GM12878 (cell line): ENCODE measurements at regions not wholly inside any gene's neighbourhood (a gene's known extent, or its start where the extent isn't known, plus 50 kb on each side); places are given as distances from the start of the nearest gene placed in this dataset.
A peak's percentile ranks its signal among the peaks of the same experiment; 100 is the strongest.
"Not testable (repeated sequence)": the region's sequence is repeated elsewhere in the genome, so short reads cannot be mapped to it uniquely, and the experiment has no call there.

Experiments used
- ATAC-seq: fragments of 200-7000 bp; cut with Tn5 transposase; 3 replicates; pipeline ENCODE4 v1.9.1; 2020; ENCODE audit warnings: mild to moderate bottlenecking, moderate library complexity
- BruUV-seq: library from RNA; stranded (reverse); fragments of 400-500 nt; replicated peaks from 2 replicates; lab custom pipeline; 2021; lab: Mats Ljungman, UMichigan
- CTCF ChIA-PET: fragments of 300-600 bp; sonication (Branson Sonifier 250); formaldehyde crosslinking; extraction: SDS; loops from one replicate; lab custom pipeline; 2021; ENCODE audit warnings: inconsistent platforms; lab: Yijun Ruan, JAX
- POLR2A ChIA-PET: fragments of 350-600 bp; formaldehyde crosslinking; extraction: SDS; loops from one replicate; lab custom pipeline; 2021; ENCODE audit warnings: inconsistent platforms; lab: Charles Lee
- RAD21 ChIA-PET: fragments of 300-600 bp; sonication (Branson Sonifier 250); formaldehyde crosslinking; loops from one replicate; lab custom pipeline; 2023; ENCODE audit warnings: antibody characterized with exemption; ENCODE audit not compliant: unreplicated experiment; lab: Charles Lee
- SMC1A ChIA-PET: fragments of 300-600 bp; sonication (Branson Sonifier 250); formaldehyde crosslinking; loops from one replicate; lab custom pipeline; 2023; ENCODE audit not compliant: unreplicated experiment, uncharacterized antibody; lab: Charles Lee
- DNase-seq: peaks from one replicate; pipeline ENCODE4 v3.0.0-alpha.2; 2011; ENCODE audit warnings: low read depth, low spot score
- FAIRE-seq: peaks from 3 replicates; lab custom pipeline; 2011; peaks lifted over from hg19 to GRCh38; lab: Jason Lieb, UNC
- H2AFZ ChIP-seq: 2 replicates; pipeline ENCODE4 v1.6.0; 2011; ENCODE audit warnings: low read depth, low read length, control low read depth; ENCODE audit not compliant: control insufficient read depth
- H3K27ac ChIP-seq: 2 replicates; pipeline ENCODE4 v1.5.1; 2011; ENCODE audit warnings: control low read depth; ENCODE audit not compliant: control insufficient read depth, insufficient read depth
- H3K27me3 ChIP-seq, 2 experiments: replicated peaks in 1 of 2; 2 replicates each; pipeline versions ENCODE4 v1.6.0 to v1.6.1; 2011; ENCODE audit warnings: low read length in 1 of 2; ENCODE audit not compliant: control insufficient read depth in 2 of 2, insufficient read depth in 2 of 2
- H3K36me3 ChIP-seq, 2 experiments: 2 replicates each; pipeline ENCODE4 v1.5.1; 2011; ENCODE audit warnings: low read length in 1 of 2; ENCODE audit not compliant: control insufficient read depth in 2 of 2, insufficient read depth in 2 of 2
- H3K4me1 ChIP-seq: 2 replicates; pipeline ENCODE4 v1.6.1; 2011; ENCODE audit warnings: mild to moderate bottlenecking, low read length, moderate library complexity, mixed read lengths; ENCODE audit not compliant: control insufficient read depth, insufficient read depth
- H3K4me2 ChIP-seq: 2 replicates; pipeline ENCODE4 v1.6.0; 2011; ENCODE audit warnings: control low read depth; ENCODE audit not compliant: control insufficient read depth, insufficient read depth
- H3K4me3 ChIP-seq: fragments of 200-600 bp; sonication (generic); 2 replicates; pipeline ENCODE4 v1.5.1; 2016
- H3K79me2 ChIP-seq: 2 replicates; pipeline ENCODE4 v1.6.0; 2011; ENCODE audit warnings: low read length; ENCODE audit not compliant: control insufficient read depth, insufficient read depth
- H3K9ac ChIP-seq: 2 replicates; pipeline ENCODE4 v1.8.0; 2011; ENCODE audit warnings: low read length, control low read depth, mixed read lengths; ENCODE audit not compliant: control insufficient read depth, insufficient read depth
- H3K9me3 ChIP-seq: replicated peaks from 3 replicates; pipeline ENCODE4 v1.5.1; 2011; ENCODE audit warnings: mild to moderate bottlenecking, low read length; ENCODE audit not compliant: control insufficient read depth, insufficient read depth
- H4K20me1 ChIP-seq: 2 replicates; pipeline ENCODE4 v1.6.0; 2011; ENCODE audit not compliant: control insufficient read depth, insufficient read depth
- RAD51 ChIP-seq: fragments of 450-650 bp; IDR thresholded peaks from 2 replicates; pipeline ENCODE4 v1.6.1; 2016; ENCODE audit warnings: moderate library complexity, mild to moderate bottlenecking, inconsistent platforms
- TCF12 ChIP-seq: IDR thresholded peaks from 2 replicates; pipeline ENCODE4 v1.6.1; 2011; ENCODE audit warnings: low read depth, mild to moderate bottlenecking, low read length
- USF1 ChIP-seq: IDR thresholded peaks from 2 replicates; pipeline ENCODE4 v1.6.1; 2011; ENCODE audit warnings: borderline replicate concordance, low read depth, mild to moderate bottlenecking, moderate library complexity, mixed read lengths, low read length; ENCODE audit not compliant: insufficient read depth; ENCODE audit errors: extremely low read length
- WGBS: methylation state at CpG from one replicate; pipeline ENCODE4 v1.1.6; 2016; ENCODE audit warnings: low lambda C conversion rate; ENCODE audit not compliant: insufficient replicate concordance, insufficient coverage; ENCODE audit errors: missing lambda C conversion rate; 5-methylcytosine and 5-hydroxymethylcytosine counted together
- in situ Hi-C: fragments of 300-500 bp; cut with MboI; formaldehyde crosslinking; loops from 9 replicates; pipeline ENCODE4 v1.14.3; 2018; ENCODE audit warnings: mixed read lengths
- intact Hi-C: fragments of 100-400 bp; cut with micrococcal nuclease; formaldehyde crosslinking; loops from one replicate; pipeline ENCODE4 v1.14.2; 2022; ENCODE audit not compliant: unreplicated experiment

GRCh38 chr12:131245564-131246355 lies 292.1 kb downstream of the ADGRD1 start:
- WGBS: 39% methylated on average over 14 of the region's 14 CpGs
- POLR2A ChIA-PET: no interaction called here

GRCh38 chr12:131247026-131247725 lies 293.5 kb downstream of the ADGRD1 start:
- H3K36me3 ChIP-seq, ATAC-seq, POLR2A ChIA-PET, in situ Hi-C loops, H3K9ac ChIP-seq, H2AFZ ChIP-seq, H3K27ac ChIP-seq, H4K20me1 ChIP-seq, DNase-seq, H3K79me2 ChIP-seq, H3K9me3 ChIP-seq, BruUV-seq, intact Hi-C loops, RAD21 ChIA-PET, H3K4me2 ChIP-seq, SMC1A ChIA-PET, H3K27me3 ChIP-seq, H3K4me3 ChIP-seq, CTCF ChIA-PET, H3K4me1 ChIP-seq, FAIRE-seq: not testable (repeated sequence)
- WGBS: 49% methylated on average over 15 of the region's 15 CpGs

More at GRCh38 chr12:131245564-131246355, 292.1 kb downstream of the ADGRD1 start:
- H3K4me1 ChIP-seq: no peaks in the 10 kb centered on the region
- FAIRE-seq: no peak
- BruUV-seq: no TSS peak
- no peak overlapping the region for H3K27ac ChIP-seq
- ChIA-PET SMC1A (no interaction called here), RAD21 (no interaction called here), CTCF (no interaction called here)
- H3K36me3 ChIP-seq: no peaks in the 10 kb centered on the region
- H3K9me3 ChIP-seq: peaks cover 5% of the 10 kb centered on the region; the same call in 2 of the 3 replicates
- H3K9ac ChIP-seq: no peak overlapping the region
- H2AFZ ChIP-seq: no peak overlapping the region
- no peaks in the 10 kb centered on the region for H4K20me1 ChIP-seq
- DNase-seq: no peak
- ATAC-seq: no peak
- intact Hi-C loops: no loop called here
- H3K79me2 ChIP-seq: no peaks in the 10 kb centered on the region
- peak; percentile 48; the same call in 1 of the 2 replicates for TF ChIP-seq RAD51
- TF ChIP-seq USF1: peak; percentile 17
- no peak for TF ChIP-seq TCF12
- in situ Hi-C loops: no loop called here
- no peak overlapping the region for H3K4me2 ChIP-seq
- no peak overlapping the region for H3K4me3 ChIP-seq
- no peaks in the 10 kb centered on the region; a peak in 1 of 4 replicates for H3K27me3 ChIP-seq

GRCh38 chr12:131247875-131248274 lies 294.2 kb downstream of the ADGRD1 start:
- H3K4me1 ChIP-seq, RAD21 ChIA-PET, H3K27me3 ChIP-seq, H3K4me3 ChIP-seq, ATAC-seq, H3K4me2 ChIP-seq, CTCF ChIA-PET, in situ Hi-C loops, H3K9me3 ChIP-seq, intact Hi-C loops, DNase-seq, H3K79me2 ChIP-seq, H2AFZ ChIP-seq, H3K27ac ChIP-seq, H3K9ac ChIP-seq, H4K20me1 ChIP-seq, FAIRE-seq, SMC1A ChIA-PET, H3K36me3 ChIP-seq, POLR2A ChIA-PET, BruUV-seq: not testable (repeated sequence)
- WGBS: 35% methylated on average over 6 of the region's 6 CpGs
